ENCODE measurements at regions not wholly inside any gene's neighbourhood (a gene's known extent, or its start where the extent isn't known, plus 50 kb on each side); places are given as distances from the start of the nearest gene placed in this dataset.

- TF ChIP-seq EP300 (IDR thresholded peaks at IDR 0.05) (no peak), CTCF (IDR thresholded peaks at IDR 0.05) (no peak), POLR2A (IDR thresholded peaks at IDR 0.05) (no peak), POLR2AphosphoS5 (IDR thresholded peaks at IDR 0.05) (no peak)
- no peaks in the 10 kb centered on the region for H3K4me1 ChIP-seq
- WGBS, 2 donors (ENCODE audit: low coverage in 1 of 2), result 73 to 90% methylated on average over 4 of the region's 4 CpGs
- no peak overlapping the region for H3K27ac ChIP-seq
- no peak overlapping the region for H3K4me3 ChIP-seq
- H3K9me3 ChIP-seq, result no peaks in the 10 kb centered on the region
- H3K36me3 ChIP-seq, result no peaks in the 10 kb centered on the region
- H3K27me3 ChIP-seq, result no peaks in the 10 kb centered on the region
- ATAC-seq, result no peak
These were observed 182.2 kb upstream of the CDH2 start for GRCh38 chr18:28359176-28359575.

- WGBS, 2 donors (ENCODE audit: low coverage in 1 of 2), result 75 to 82% methylated on average over 6 of the region's 6 CpGs
- no peak for ATAC-seq
- H3K4me1 ChIP-seq, result no peaks in the 10 kb centered on the region
- no peak for TF ChIP-seq POLR2AphosphoS5 (IDR thresholded peaks at IDR 0.05)
- no peak for TF ChIP-seq CTCF (IDR thresholded peaks at IDR 0.05)
- TF ChIP-seq EP300 (IDR thresholded peaks at IDR 0.05), result no peak
- no peak for TF ChIP-seq POLR2A (IDR thresholded peaks at IDR 0.05)
- H3K27me3 ChIP-seq, result no peaks in the 10 kb centered on the region
- no peaks in the 10 kb centered on the region for H3K9me3 ChIP-seq
- H3K4me3 ChIP-seq, result no peak overlapping the region
- no peaks in the 10 kb centered on the region for H3K36me3 ChIP-seq
- H3K27ac ChIP-seq, result no peak overlapping the region
These were observed 181.0 kb upstream of the CDH2 start for GRCh38 chr18:28357766-28358401.

GRCh38 chr18:28350821-28351220 lies 173.9 kb upstream of the CDH2 start:
- no peak for ATAC-seq
- Histone ChIP-seq H3K27me3 (no peaks in the 10 kb centered on the region), H3K9me3 (no peaks in the 10 kb centered on the region), H3K36me3 (no peaks in the 10 kb centered on the region), H3K4me1 (no peaks in the 10 kb centered on the region), H3K4me3 (no peak overlapping the region), H3K27ac (no peak overlapping the region)
- WGBS, 2 donors (ENCODE audit: low coverage in 1 of 2), result 75 to 92% methylated on average over 2 to 7 of the region's 7 CpGs
- TF ChIP-seq CTCF (IDR thresholded peaks at IDR 0.05) (no peak), EP300 (IDR thresholded peaks at IDR 0.05) (no peak), POLR2A (IDR thresholded peaks at IDR 0.05) (no peak), POLR2AphosphoS5 (IDR thresholded peaks at IDR 0.05) (no peak)

- Histone ChIP-seq H3K4me3 (no peak overlapping the region), H3K36me3 (no peaks in the 10 kb centered on the region), H3K27me3 (no peaks in the 10 kb centered on the region), H3K9me3 (no peaks in the 10 kb centered on the region), H3K27ac (no peak overlapping the region), H3K4me1 (no peaks in the 10 kb centered on the region)
- 79 to 85% methylated on average over 1 of the region's 1 CpG for WGBS, 2 donors (ENCODE audit: low coverage in 1 of 2)
- no peak for ATAC-seq
- no peak for TF ChIP-seq POLR2AphosphoS5 (IDR thresholded peaks at IDR 0.05)
- TF ChIP-seq POLR2A (IDR thresholded peaks at IDR 0.05), result no peak
- TF ChIP-seq CTCF (IDR thresholded peaks at IDR 0.05), result no peak
- TF ChIP-seq EP300 (IDR thresholded peaks at IDR 0.05), result no peak
These were observed 165.3 kb upstream of the CDH2 start for GRCh38 chr18:28342231-28342630.

- H3K36me3 ChIP-seq, result no peaks in the 10 kb centered on the region
- WGBS, 2 donors (ENCODE audit: low coverage in 1 of 2), result 86 to 100% methylated on average over 1 of the region's 1 CpG
- no peak overlapping the region for H3K4me3 ChIP-seq
- TF ChIP-seq EP300 (IDR thresholded peaks at IDR 0.05) (no peak), POLR2A (IDR thresholded peaks at IDR 0.05) (no peak), POLR2AphosphoS5 (IDR thresholded peaks at IDR 0.05) (no peak), CTCF (IDR thresholded peaks at IDR 0.05) (no peak)
- no peak overlapping the region for H3K27ac ChIP-seq
- no peaks in the 10 kb centered on the region for H3K27me3 ChIP-seq
- H3K9me3 ChIP-seq, result no peaks in the 10 kb centered on the region
- ATAC-seq, result no peak
- no peaks in the 10 kb centered on the region for H3K4me1 ChIP-seq
These were observed 161.4 kb upstream of the CDH2 start for GRCh38 chr18:28338316-28338715.
